ENCODE measurements at regions not wholly inside any gene's neighbourhood (a gene's known extent, or its start where the extent isn't known, plus 50 kb on each side); places are given as distances from the start of the nearest gene placed in this dataset.

GRCh38 chr9:12221470-12221869, 471.7 kb upstream of the TYRP1 start:
- TF ChIP-seq CTCF (IDR thresholded peaks at IDR 0.05; ENCODE audit: borderline replicate concordance, extremely low read depth, insufficient read depth): no peak
- no peaks in the 10 kb centered on the region for H3K27me3 ChIP-seq (ENCODE audit: control insufficient read depth, insufficient read depth, low read length)
- DNase-seq (no peak), FAIRE-seq (no peak)
- no peak overlapping the region for H3K27ac ChIP-seq (ENCODE audit: low read depth in 2 of 2, low read length in 2 of 2)
- no peaks in the 10 kb centered on the region for H3K4me1 ChIP-seq (ENCODE audit: control insufficient read depth in 2 of 3, insufficient read depth in 2 of 3, low read depth in 1 of 3, low read length in 3 of 3)
- H3K4me3 ChIP-seq (ENCODE audit: low read length in 3 of 3): no peak overlapping the region
- no peak overlapping the region for H3K9ac ChIP-seq (ENCODE audit: low read length in 3 of 3)
- no peaks in the 10 kb centered on the region for H3K9me3 ChIP-seq (ENCODE audit: control insufficient read depth in 2 of 3, insufficient read depth in 1 of 3, low read length in 3 of 3)
- H3K36me3 ChIP-seq (ENCODE audit: control insufficient read depth in 2 of 3, insufficient read depth in 3 of 3, low read length in 3 of 3): no peaks in the 10 kb centered on the region
- intact Hi-C loops (cut with DNase I): no loop called here

GRCh38 chr9:12224449-12224848, 468.7 kb upstream of the TYRP1 start:
- no peak for FAIRE-seq
- Histone ChIP-seq H3K4me3 (ENCODE audit: low read length in 3 of 3) (no peak overlapping the region), H3K36me3 (ENCODE audit: control insufficient read depth in 2 of 3, insufficient read depth in 3 of 3, low read length in 3 of 3) (no peaks in the 10 kb centered on the region), H3K9me3 (ENCODE audit: control insufficient read depth in 2 of 3, insufficient read depth in 1 of 3, low read length in 3 of 3) (no peaks in the 10 kb centered on the region), H3K27me3 (ENCODE audit: control insufficient read depth, insufficient read depth, low read length) (no peaks in the 10 kb centered on the region), H3K27ac (ENCODE audit: low read depth in 2 of 2, low read length in 2 of 2) (no peak overlapping the region), H3K9ac (ENCODE audit: low read length in 3 of 3) (no peak overlapping the region), H3K4me1 (ENCODE audit: control insufficient read depth in 2 of 3, insufficient read depth in 2 of 3, low read depth in 1 of 3, low read length in 3 of 3) (no peaks in the 10 kb centered on the region)
- intact Hi-C loops (cut with DNase I): no loop called here
- DNase-seq: peak in 1 of 5 donors; percentile 19
- no peak for TF ChIP-seq CTCF (IDR thresholded peaks at IDR 0.05; ENCODE audit: borderline replicate concordance, extremely low read depth, insufficient read depth)

- no peaks in the 10 kb centered on the region for H3K9me3 ChIP-seq (ENCODE audit: control insufficient read depth in 2 of 3, insufficient read depth in 1 of 3, low read length in 3 of 3)
- no peak for DNase-seq
- H3K9ac ChIP-seq (ENCODE audit: low read length in 3 of 3): no peak overlapping the region
- FAIRE-seq: no peak
- no peak overlapping the region for H3K27ac ChIP-seq (ENCODE audit: low read depth in 2 of 2, low read length in 2 of 2)
- no peak overlapping the region for H3K4me3 ChIP-seq (ENCODE audit: low read length in 3 of 3)
- H3K4me1 ChIP-seq (ENCODE audit: control insufficient read depth in 2 of 3, insufficient read depth in 2 of 3, low read depth in 1 of 3, low read length in 3 of 3): no peaks in the 10 kb centered on the region
- no peaks in the 10 kb centered on the region for H3K27me3 ChIP-seq (ENCODE audit: control insufficient read depth, insufficient read depth, low read length)
- no peak for TF ChIP-seq CTCF (IDR thresholded peaks at IDR 0.05; ENCODE audit: borderline replicate concordance, extremely low read depth, insufficient read depth)
- intact Hi-C loops (cut with DNase I): no loop called here
- no peaks in the 10 kb centered on the region for H3K36me3 ChIP-seq (ENCODE audit: control insufficient read depth in 2 of 3, insufficient read depth in 3 of 3, low read length in 3 of 3)
Measured at GRCh38 chr9:12230708-12231107, 462.5 kb upstream of the TYRP1 start.

- no peak overlapping the region for H3K9ac ChIP-seq (ENCODE audit: low read length in 3 of 3)
- no peak overlapping the region for H3K4me3 ChIP-seq (ENCODE audit: low read length in 3 of 3)
- DNase-seq (no peak), FAIRE-seq (no peak)
- H3K36me3 ChIP-seq (ENCODE audit: control insufficient read depth in 2 of 3, insufficient read depth in 3 of 3, low read length in 3 of 3): no peaks in the 10 kb centered on the region
- TF ChIP-seq CTCF (IDR thresholded peaks at IDR 0.05; ENCODE audit: borderline replicate concordance, extremely low read depth, insufficient read depth): no peak
- no peaks in the 10 kb centered on the region for H3K4me1 ChIP-seq (ENCODE audit: control insufficient read depth in 2 of 3, insufficient read depth in 2 of 3, low read depth in 1 of 3, low read length in 3 of 3)
- no peak overlapping the region for H3K27ac ChIP-seq (ENCODE audit: low read depth in 2 of 2, low read length in 2 of 2)
- H3K27me3 ChIP-seq (ENCODE audit: control insufficient read depth, insufficient read depth, low read length): no peaks in the 10 kb centered on the region
- intact Hi-C loops (cut with DNase I): no loop called here
- H3K9me3 ChIP-seq (ENCODE audit: control insufficient read depth in 2 of 3, insufficient read depth in 1 of 3, low read length in 3 of 3): no peaks in the 10 kb centered on the region
Measured at GRCh38 chr9:12231832-12232231, 461.4 kb upstream of the TYRP1 start.

Data from kidney (tissue), 13 donors.